T-helper 17 cell (primary cell): ENCODE measurements at regions not wholly inside any gene's neighbourhood (a gene's known extent, or its start where the extent isn't known, plus 50 kb on each side); places are given as distances from the start of the nearest gene placed in this dataset.

Source experiments
- ATAC-seq: fragments of 150-1000 bp; cut with Tn5 transposase; 2 replicates; pipeline ENCODE4 v1.10.0; 2021; ENCODE audit warnings: mild to moderate bottlenecking, moderate library complexity
- DNase-seq, 3 donors: peaks; one replicate each; pipeline versions ENCODE4 v3.0.0 to v3.0.0-alpha.2; 2020 to 2021
- H3K9me3 ChIP-seq: one replicate; pipeline ENCODE4 v1.7.0; 2013; ENCODE audit warnings: low read length, mild to moderate bottlenecking; ENCODE audit not compliant: control insufficient read depth, poor library complexity, severe bottlenecking
- H3K27ac Mint-ChIP-seq: one replicate; pipeline ENCODE4 v1.8.0; 2022; ENCODE audit warnings: mild to moderate bottlenecking, moderate library complexity, mixed read lengths
- H3K27me3 Mint-ChIP-seq: one replicate; pipeline ENCODE4 v1.8.0; 2022; ENCODE audit warnings: mixed read lengths
- H3K36me3 Mint-ChIP-seq: one replicate; pipeline ENCODE4 v1.8.0; 2022; ENCODE audit warnings: low read depth, mixed read lengths
- H3K4me1 Mint-ChIP-seq: one replicate; pipeline ENCODE4 v1.8.0; 2022; ENCODE audit warnings: mild to moderate bottlenecking, mixed read lengths
- H3K4me3 Mint-ChIP-seq: one replicate; pipeline ENCODE4 v1.8.0; 2022; ENCODE audit warnings: mild to moderate bottlenecking, moderate library complexity, mixed read lengths

DNA sequence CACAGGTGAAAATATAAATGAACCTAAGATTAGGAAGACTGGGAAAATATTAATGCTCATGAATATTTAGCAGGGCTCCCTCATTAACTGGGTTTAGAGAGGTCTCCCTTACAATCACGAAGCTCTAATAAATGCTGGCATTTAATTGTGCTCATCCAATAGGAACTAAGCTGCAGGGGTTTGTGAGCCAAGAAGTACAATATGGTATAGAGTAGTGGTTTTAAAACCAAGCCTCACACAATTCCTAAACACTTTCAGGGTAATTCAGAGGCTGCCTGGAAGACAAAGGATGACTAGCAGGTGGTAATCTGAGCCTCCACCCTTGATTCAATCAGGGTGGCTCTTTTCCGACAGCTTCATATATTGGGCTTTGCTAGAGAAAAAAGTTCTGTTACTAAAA, 103.3 kb downstream of the GPAM start:
- Mint-ChIP-seq H3K4me3 (no peak overlapping the region), H3K27me3 (peaks cover 29% of the 10 kb centered on the region), H3K4me1 (no peaks in the 10 kb centered on the region), H3K36me3 (peaks cover 4% of the 10 kb centered on the region), H3K27ac (no peak overlapping the region)
- H3K9me3 ChIP-seq = no peaks in the 10 kb centered on the region
- DNase-seq (no peak), ATAC-seq (no peak)

DNA sequence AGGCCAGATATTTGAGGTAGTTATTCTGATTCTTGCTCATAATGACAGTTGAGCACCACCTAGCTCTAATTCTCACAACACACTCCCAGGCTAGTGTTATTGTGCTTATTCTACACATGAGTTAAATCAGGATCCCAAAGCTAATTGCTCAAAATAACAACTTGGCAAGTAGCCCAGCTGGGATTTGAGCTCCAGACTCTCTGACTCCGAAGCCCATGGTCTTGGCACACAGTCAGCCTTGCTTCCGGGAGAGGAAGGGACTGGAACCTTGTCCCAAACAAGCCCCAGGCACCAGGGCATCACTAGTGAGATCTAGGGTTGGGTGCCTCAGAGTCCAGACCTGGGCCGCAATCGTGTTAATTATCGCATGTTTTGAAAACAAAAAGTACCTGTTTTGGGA, 101.4 kb downstream of the GPAM start:
- no peak for ATAC-seq
- H3K4me1 Mint-ChIP-seq = no peaks in the 10 kb centered on the region
- peaks cover 45% of the 10 kb centered on the region for H3K27me3 Mint-ChIP-seq
- H3K9me3 ChIP-seq = no peaks in the 10 kb centered on the region
- DNase-seq = no peak
- no peak overlapping the region for H3K4me3 Mint-ChIP-seq
- H3K36me3 Mint-ChIP-seq = peaks cover 6% of the 10 kb centered on the region
- H3K27ac Mint-ChIP-seq = no peak overlapping the region

GRCh38 chr10:112083472-112083871, 100.1 kb downstream of the GPAM start:
- no peaks in the 10 kb centered on the region for H3K9me3 ChIP-seq
- Mint-ChIP-seq H3K4me3 (no peak overlapping the region), H3K27ac (no peak overlapping the region), H3K27me3 (peaks cover 54% of the 10 kb centered on the region), H3K36me3 (peaks cover 6% of the 10 kb centered on the region), H3K4me1 (no peaks in the 10 kb centered on the region)
- DNase-seq (no peak), ATAC-seq (no peak)

- Mint-ChIP-seq H3K4me3 (no peak overlapping the region), H3K36me3 (peaks cover 7% of the 10 kb centered on the region), H3K4me1 (no peaks in the 10 kb centered on the region), H3K27ac (no peak overlapping the region), H3K27me3 (peaks cover 77% of the 10 kb centered on the region)
- no peak for DNase-seq
- ATAC-seq = no peak
- no peaks in the 10 kb centered on the region for H3K9me3 ChIP-seq
Measured at GRCh38 chr10:112087953-112088456, 95.6 kb downstream of the GPAM start.

DNA sequence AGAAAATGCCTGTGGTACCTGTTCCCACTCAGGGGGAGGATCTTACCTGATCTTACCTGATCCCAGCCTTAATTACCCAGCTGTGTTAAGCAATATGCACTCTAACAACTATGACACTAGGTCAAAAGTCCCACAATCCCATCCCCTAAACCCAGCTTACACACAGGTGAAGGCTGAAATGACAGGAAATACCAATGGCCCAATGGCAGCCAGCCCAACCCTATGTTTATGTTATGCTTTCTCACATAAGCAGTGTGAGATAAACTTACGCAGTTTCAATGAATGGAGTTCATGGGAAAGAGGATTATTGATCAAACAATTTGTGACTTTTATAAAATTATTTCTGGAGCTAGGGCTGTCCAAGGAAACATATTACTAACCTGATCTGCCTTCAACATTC, 91.9 kb downstream of the GPAM start:
- Mint-ChIP-seq H3K27me3 (peaks cover 65% of the 10 kb centered on the region), H3K36me3 (peaks cover 2% of the 10 kb centered on the region), H3K4me1 (no peaks in the 10 kb centered on the region), H3K27ac (no peak overlapping the region), H3K4me3 (no peak overlapping the region)
- DNase-seq (no peak), ATAC-seq (no peak)
- no peaks in the 10 kb centered on the region for H3K9me3 ChIP-seq

DNA sequence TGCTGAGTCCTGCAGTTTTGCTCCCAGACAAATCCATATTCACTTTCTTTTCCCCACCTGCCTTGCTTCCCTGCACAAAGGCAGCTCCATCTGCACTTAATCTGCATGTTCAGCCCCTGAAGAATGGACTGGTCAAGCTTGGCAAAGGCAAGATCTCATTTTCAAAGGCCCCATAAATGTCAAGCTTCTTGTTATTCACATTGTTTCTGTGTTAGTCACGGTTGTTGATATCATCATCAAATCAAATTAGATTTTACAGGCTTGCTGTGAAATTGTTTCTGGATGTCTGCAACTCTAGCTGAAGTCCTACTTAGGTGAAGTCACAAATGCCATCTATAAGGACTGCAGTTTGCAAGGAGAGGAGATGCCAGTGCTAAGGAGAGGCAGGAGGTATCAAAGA, 91.0 kb downstream of the GPAM start:
- no peak overlapping the region for H3K27ac Mint-ChIP-seq
- ATAC-seq (no peak), DNase-seq (no peak)
- no peaks in the 10 kb centered on the region for H3K9me3 ChIP-seq
- H3K27me3 Mint-ChIP-seq = peaks cover 68% of the 10 kb centered on the region
- no peak overlapping the region for H3K4me3 Mint-ChIP-seq
- H3K36me3 Mint-ChIP-seq = peaks cover 2% of the 10 kb centered on the region
- no peaks in the 10 kb centered on the region for H3K4me1 Mint-ChIP-seq

GRCh38 chr10:112094984-112095383, 88.6 kb downstream of the GPAM start:
- peaks cover 63% of the 10 kb centered on the region for H3K27me3 Mint-ChIP-seq
- H3K9me3 ChIP-seq = no peaks in the 10 kb centered on the region
- no peak for DNase-seq
- H3K4me1 Mint-ChIP-seq = no peaks in the 10 kb centered on the region
- no peak for ATAC-seq
- H3K27ac Mint-ChIP-seq = no peak overlapping the region
- no peak overlapping the region for H3K4me3 Mint-ChIP-seq
- H3K36me3 Mint-ChIP-seq = peaks cover 2% of the 10 kb centered on the region

DNA sequence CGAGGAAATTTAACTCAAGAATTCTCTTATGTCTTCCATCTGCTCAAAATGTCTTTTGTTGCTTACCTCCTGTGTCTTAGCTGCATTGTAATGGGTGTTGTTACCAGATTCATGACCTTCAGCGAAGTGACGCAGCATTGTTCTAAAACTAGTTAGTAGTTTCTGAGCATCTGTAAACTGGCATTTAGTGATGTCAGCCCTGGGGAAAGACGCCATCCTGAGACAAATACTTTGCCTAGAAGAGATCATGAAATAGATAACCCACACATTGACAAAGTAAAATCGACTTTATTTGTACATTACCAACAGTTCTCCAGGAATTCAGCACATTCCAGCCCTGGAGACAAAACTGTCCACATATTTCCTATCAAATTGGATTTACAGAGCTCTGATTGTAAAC, 87.8 kb downstream of the GPAM start:
- peaks cover 66% of the 10 kb centered on the region for H3K27me3 Mint-ChIP-seq
- DNase-seq = no peak
- no peak for ATAC-seq
- peaks cover 2% of the 10 kb centered on the region for H3K36me3 Mint-ChIP-seq
- H3K4me3 Mint-ChIP-seq = no peak overlapping the region
- H3K9me3 ChIP-seq = no peaks in the 10 kb centered on the region
- H3K27ac Mint-ChIP-seq = no peak overlapping the region
- H3K4me1 Mint-ChIP-seq = no peaks in the 10 kb centered on the region

DNA sequence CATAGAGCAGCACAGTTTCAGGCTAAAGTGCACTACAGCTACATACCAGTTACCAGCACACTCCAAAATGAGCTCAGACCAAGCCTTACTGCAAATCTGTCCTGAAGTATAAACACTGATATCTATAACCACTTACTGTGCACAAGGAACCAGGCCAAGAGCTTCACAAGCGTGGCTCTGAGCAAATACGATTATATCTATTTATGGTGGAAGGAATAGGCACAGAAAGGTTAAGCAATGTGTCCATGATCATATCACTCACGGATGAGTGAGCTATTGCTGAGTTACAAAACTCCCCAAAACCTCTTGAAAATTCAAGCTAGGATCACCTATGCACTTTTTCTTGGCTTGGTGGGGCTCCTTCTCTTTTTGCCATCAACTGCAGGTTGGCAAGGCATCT, 84.9 kb downstream of the GPAM start:
- H3K4me3 Mint-ChIP-seq = no peak overlapping the region
- ATAC-seq = no peak
- peaks cover 61% of the 10 kb centered on the region for H3K27me3 Mint-ChIP-seq
- no peaks in the 10 kb centered on the region for H3K9me3 ChIP-seq
- H3K27ac Mint-ChIP-seq = no peak overlapping the region
- no peak for DNase-seq
- no peaks in the 10 kb centered on the region for H3K4me1 Mint-ChIP-seq
- no peaks in the 10 kb centered on the region for H3K36me3 Mint-ChIP-seq
